ENCODE measurements at regions not wholly inside any gene's neighbourhood (a gene's known extent, or its start where the extent isn't known, plus 50 kb on each side); places are given as distances from the start of the nearest gene placed in this dataset.

- TF ChIP-seq TAF1 (IDR thresholded peaks at IDR 0.05; ENCODE audit: low read depth, low read length) (no peak), POLR2AphosphoS5 (IDR thresholded peaks at IDR 0.05; ENCODE audit: low read depth, low read length) (no peak), POLR2A (IDR thresholded peaks at IDR 0.05; ENCODE audit: low read depth, low read length) (no peak), POU2F2 (IDR thresholded peaks at IDR 0.05; ENCODE audit: low read depth, low read length) (no peak)
Measured at GRCh38 chr18:8501044-8501443, 108.2 kb upstream of the RAB12 start.

Data from GM12891 (cell line).